ENCODE measurements at regions not wholly inside any gene's neighbourhood (a gene's known extent, or its start where the extent isn't known, plus 50 kb on each side); places are given as distances from the start of the nearest gene placed in this dataset.

DNA sequence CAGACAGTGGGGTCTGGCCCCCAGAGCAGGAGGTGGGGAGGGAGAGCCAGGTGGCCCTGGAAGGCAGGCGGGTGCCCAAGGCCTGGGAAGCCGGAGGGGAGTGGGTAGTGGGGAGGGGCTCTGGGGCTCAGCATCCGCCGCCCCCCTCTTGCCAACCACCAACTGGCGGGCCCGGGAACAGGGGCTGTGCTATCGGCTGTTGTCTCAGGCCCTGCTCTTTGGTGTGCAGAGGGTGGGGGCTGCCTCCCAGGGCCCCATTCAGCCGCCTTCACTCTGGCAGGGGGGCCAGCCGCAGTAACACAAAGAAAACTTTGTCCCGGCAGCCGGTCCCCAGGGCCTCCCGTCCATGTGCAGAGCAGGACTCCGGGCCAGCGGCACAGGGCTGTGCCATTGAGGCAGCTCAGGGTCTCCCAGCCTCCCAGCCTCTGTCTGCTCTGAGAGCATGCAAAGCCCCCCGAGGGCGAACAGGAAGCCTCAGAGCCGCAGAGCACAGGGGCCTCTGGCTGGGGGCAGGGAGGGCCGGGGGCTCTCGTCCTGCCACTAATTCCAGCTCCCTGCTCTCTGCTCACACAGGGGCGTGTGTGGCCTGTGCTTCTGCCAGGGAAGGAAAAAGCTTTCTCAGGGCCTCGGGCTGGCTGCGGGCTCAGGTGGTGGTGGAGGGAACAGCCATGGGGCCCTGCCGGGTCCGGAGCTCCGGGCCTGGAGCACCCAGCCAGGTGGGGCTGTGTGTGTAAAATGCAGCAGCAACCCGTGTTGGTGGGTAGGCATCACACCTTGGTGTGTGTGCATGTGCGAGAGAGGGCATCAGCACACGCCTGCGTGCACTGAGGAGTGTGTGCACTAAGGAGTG lies 54.2 kb upstream of the NOTCH1 start:
- TF ChIP-seq POLR2A (IDR thresholded peaks at IDR 0.05) (no peak), CTCF (IDR thresholded peaks at IDR 0.05) (no peak)

All from right lobe of liver (tissue), 4 donors.